MG63 (cell line): ENCODE measurements at regions not wholly inside any gene's neighbourhood (a gene's known extent, or its start where the extent isn't known, plus 50 kb on each side); places are given as distances from the start of the nearest gene placed in this dataset.
"Not testable (repeated sequence)": the region's sequence is repeated elsewhere in the genome, so short reads cannot be mapped to it uniquely, and the experiment has no call there.

ENCODE experiments used
- DNase-seq: peaks from one replicate; pipeline ENCODE4 v3.0.0-alpha.2; 2020
- H3K27me3 ChIP-seq: fragments of 250-450 bp; sonication (Bioruptor Pico); 2 replicates; pipeline ENCODE4 v1.5.1; 2020; ENCODE audit warnings: mild to moderate bottlenecking, moderate library complexity
- H3K36me3 ChIP-seq: fragments of 250-450 bp; sonication (Bioruptor Pico); 2 replicates; pipeline ENCODE4 v1.5.1; 2020; ENCODE audit warnings: mild to moderate bottlenecking, moderate library complexity
- H3K4me3 ChIP-seq: fragments of 250-450 bp; sonication (Bioruptor Pico); 2 replicates; pipeline ENCODE4 v1.5.1; 2020; ENCODE audit warnings: mild to moderate bottlenecking, moderate library complexity
- H3K9me3 ChIP-seq: fragments of 250-450 bp; sonication (Bioruptor Pico); 2 replicates; pipeline ENCODE4 v1.5.1; 2020; ENCODE audit warnings: mild to moderate bottlenecking, moderate library complexity

DNA sequence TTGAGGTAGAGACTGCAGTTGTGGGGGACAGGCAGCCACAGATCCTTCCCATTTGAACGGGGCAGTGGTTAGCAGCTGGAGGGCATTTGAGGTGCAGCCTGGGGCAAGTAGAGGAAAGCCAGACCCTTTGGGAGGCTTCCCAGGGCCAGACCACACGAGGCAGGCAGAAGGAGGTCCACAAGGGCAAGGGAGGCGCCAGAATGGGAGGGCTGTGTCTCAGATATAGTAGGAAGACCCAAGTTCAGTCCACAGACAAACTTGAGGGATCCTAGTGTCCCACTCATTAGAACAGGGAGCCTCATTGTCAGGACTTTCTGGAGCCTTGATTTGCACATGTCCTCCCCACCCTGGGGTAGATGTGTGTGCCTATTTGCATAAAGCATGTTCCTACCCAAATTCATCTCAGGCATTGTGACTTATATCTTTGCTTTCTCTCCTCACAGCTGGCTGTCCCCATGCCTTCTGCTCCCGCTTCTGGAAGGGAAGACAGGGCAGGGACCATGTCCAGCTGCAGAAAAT lies 166.0 kb downstream of the VEGFA start:
- Histone ChIP-seq H3K27me3 (no peaks in the 10 kb centered on the region), H3K4me3 (no peak overlapping the region), H3K36me3 (no peaks in the 10 kb centered on the region), H3K9me3 (no peaks in the 10 kb centered on the region)
- DNase-seq, result no peak

DNA sequence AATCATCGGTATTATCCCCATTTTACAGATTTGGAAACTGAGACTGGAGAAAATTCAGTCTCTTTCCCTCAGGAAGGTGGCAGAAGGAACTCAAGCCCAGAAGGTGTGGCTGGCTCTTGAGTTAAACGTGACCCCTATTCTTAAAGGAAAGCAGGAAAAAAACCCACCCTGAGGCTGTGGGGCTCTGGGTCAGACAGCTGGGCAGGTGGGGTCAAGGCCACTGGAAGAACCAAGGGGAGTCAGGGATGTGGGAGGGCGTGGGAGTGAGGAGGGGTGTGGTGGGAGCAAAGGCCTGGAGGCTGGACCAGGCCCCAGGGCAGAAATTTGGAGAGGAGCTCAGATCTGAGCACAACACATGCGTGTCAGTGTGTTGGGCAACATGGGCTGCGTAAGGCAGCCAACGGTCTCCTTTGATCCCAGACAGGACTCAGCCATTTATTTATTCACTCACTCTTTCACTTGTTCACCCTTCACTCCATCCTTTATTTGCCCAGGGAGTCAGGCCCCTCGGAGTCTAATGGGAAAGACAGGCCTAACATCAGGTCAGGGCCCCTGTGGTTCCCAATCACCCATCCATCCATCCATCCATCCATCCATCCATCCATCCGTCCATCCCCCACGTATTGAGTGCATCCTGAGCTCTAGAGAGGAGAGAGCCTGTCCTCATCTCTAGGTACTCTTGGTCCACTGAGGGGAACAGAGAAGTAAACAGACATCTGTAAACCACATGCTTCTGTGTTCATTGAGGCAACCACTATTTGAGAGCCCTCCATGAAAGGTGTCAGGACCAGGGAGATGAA lies 165.0 kb downstream of the VEGFA start:
- no peak overlapping the region for H3K4me3 ChIP-seq
- H3K9me3 ChIP-seq, result no peaks in the 10 kb centered on the region
- DNase-seq, result no peak

DNA sequence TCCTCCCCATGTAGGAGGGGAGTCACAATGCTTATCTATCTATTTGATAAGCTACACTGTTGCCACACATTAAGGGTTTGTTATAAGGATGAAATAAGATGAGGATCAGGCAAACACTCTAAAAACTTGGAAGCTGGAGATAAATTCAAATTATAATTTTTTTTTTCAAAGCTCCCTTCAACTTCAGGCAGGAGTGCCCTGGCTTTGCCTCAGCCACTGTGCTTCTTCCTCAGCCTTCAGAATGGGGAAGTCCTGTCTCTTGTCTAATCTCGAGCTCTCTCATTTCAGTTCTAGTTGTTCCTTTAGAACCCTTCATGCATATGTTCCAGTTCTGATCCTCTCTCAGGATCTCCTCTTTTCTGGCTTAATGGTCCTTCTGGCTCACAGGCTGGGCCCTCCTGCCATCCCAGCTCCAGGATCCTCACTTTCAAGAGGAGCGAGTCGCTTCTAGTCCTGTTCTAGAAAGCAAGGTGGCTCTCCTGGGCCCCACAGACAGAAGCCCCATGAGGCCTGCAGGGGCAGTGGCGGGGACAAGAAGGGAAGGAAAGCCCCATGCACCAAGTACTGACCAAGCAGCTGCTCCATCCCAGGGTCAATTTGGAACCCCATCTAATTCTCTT lies 164.3 kb downstream of the VEGFA start:
- no peaks in the 10 kb centered on the region for H3K9me3 ChIP-seq
- H3K27me3 ChIP-seq, result no peaks in the 10 kb centered on the region
- H3K36me3 ChIP-seq, result no peaks in the 10 kb centered on the region
- no peak for DNase-seq
- no peak overlapping the region for H3K4me3 ChIP-seq

More for the DNA sequence above, 165.0 kb downstream of the VEGFA start:
- H3K27me3 ChIP-seq, result no peaks in the 10 kb centered on the region
- no peaks in the 10 kb centered on the region for H3K36me3 ChIP-seq

DNA sequence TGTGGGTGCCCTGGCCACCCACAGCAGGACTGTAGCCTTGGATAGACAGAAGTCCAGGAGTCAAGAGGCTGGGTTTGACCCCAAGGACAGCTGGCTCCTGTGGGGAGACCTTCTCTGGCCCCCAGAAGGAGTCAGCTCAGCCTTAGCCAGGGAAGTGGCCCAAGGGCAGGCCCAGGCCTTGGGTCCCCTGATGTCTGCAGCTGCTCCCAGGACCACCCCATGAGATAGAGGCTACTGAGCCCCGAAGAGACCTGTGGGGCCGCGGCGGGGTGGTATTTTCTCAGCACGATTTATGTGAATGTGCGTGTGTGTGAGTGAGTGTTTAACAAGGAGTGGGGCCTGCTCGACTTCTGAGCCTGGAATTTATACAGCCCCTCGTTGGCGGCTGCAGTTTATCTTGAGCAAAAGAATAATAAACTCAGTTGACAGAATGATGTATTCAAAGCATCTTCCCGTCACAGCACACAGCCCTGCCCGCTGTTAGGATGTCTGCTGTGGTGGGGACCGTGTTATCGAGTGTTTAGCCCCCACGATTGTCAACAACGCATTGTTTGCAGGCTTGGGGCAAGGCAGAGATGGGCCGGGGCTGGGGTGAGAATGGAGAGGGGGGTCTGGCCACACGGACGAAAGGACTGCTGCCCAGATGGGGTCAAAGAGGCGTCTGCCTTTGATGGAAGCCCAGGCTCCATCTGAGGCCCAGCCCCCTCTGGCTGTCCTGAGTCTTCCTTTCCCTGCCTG lies 163.3 kb downstream of the VEGFA start:
- DNase-seq, result no peak
- no peak overlapping the region for H3K4me3 ChIP-seq
- H3K27me3 ChIP-seq, result no peaks in the 10 kb centered on the region

GRCh38 chr6:43932259-43933147 lies 162.5 kb downstream of the VEGFA start:
- H3K4me3 ChIP-seq, result no peak overlapping the region

More for the DNA sequence above, 163.3 kb downstream of the VEGFA start:
- no peaks in the 10 kb centered on the region for H3K9me3 ChIP-seq
- H3K36me3 ChIP-seq, result no peaks in the 10 kb centered on the region

GRCh38 chr6:43931201-43931600 lies 161.2 kb downstream of the VEGFA start:
- H3K9me3 ChIP-seq, result no peaks in the 10 kb centered on the region
- no peak for DNase-seq
- no peaks in the 10 kb centered on the region for H3K36me3 ChIP-seq
- H3K27me3 ChIP-seq, result no peaks in the 10 kb centered on the region
- H3K4me3 ChIP-seq, result no peak overlapping the region

More at GRCh38 chr6:43932259-43933147, 162.5 kb downstream of the VEGFA start:
- Histone ChIP-seq H3K27me3 (no peaks in the 10 kb centered on the region), H3K9me3 (no peaks in the 10 kb centered on the region), H3K36me3 (no peaks in the 10 kb centered on the region)
- no peak for DNase-seq

GRCh38 chr6:43930440-43931154 lies 160.6 kb downstream of the VEGFA start:
- Histone ChIP-seq H3K9me3 (no peaks in the 10 kb centered on the region), H3K4me3 (no peak overlapping the region), H3K36me3 (no peaks in the 10 kb centered on the region), H3K27me3 (no peaks in the 10 kb centered on the region)
- no peak for DNase-seq

DNA sequence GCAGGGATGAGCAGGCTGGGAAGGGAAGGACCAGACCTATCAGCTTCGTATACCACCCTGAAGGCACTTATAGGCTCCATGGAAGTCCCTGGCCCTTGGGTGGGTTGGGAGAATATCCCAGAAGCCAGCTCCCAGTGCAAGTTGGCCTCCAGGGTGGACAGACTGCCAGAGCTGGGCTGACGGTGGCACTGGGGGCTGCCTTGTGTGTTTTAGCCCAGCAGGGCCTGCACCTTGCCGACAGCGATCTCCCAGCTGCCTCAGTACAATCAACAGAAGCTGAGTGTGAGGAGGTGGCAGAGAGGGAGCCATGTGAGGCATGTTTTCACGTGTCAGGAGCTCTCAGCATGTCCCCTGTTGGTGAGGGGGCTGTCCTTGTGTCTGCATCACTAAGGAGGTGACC lies 159.5 kb downstream of the VEGFA start:
- no peaks in the 10 kb centered on the region for H3K9me3 ChIP-seq
- no peak for DNase-seq
- no peaks in the 10 kb centered on the region for H3K27me3 ChIP-seq

GRCh38 chr6:43927532-43928210 lies 157.7 kb downstream of the VEGFA start:
- Histone ChIP-seq H3K9me3 (no peaks in the 10 kb centered on the region), H3K27me3 (no peaks in the 10 kb centered on the region), H3K4me3 (no peak overlapping the region), H3K36me3 (no peaks in the 10 kb centered on the region)
- no peak for DNase-seq

More for the DNA sequence above, 159.5 kb downstream of the VEGFA start:
- Histone ChIP-seq H3K36me3 (no peaks in the 10 kb centered on the region), H3K4me3 (no peak overlapping the region)

GRCh38 chr6:43926634-43927531 lies 156.9 kb downstream of the VEGFA start:
- Histone ChIP-seq H3K9me3 (no peaks in the 10 kb centered on the region), H3K27me3 (no peaks in the 10 kb centered on the region), H3K4me3 (no peak overlapping the region), H3K36me3 (no peaks in the 10 kb centered on the region)
- peak; percentile 81 for DNase-seq

- H3K4me3 ChIP-seq, result not testable (repeated sequence)
Observed at GRCh38 chr6:43925636-43926139, 155.7 kb downstream of the VEGFA start.

GRCh38 chr6:43924222-43924702 lies 154.3 kb downstream of the VEGFA start:
- DNase-seq, result peak; percentile 92
- Histone ChIP-seq H3K27me3 (no peaks in the 10 kb centered on the region), H3K4me3 (no peak overlapping the region), H3K9me3 (no peaks in the 10 kb centered on the region), H3K36me3 (no peaks in the 10 kb centered on the region)

More at GRCh38 chr6:43925636-43926139, 155.7 kb downstream of the VEGFA start:
- not testable (repeated sequence) for H3K27me3 ChIP-seq, H3K36me3 ChIP-seq, H3K9me3 ChIP-seq, DNase-seq

GRCh38 chr6:43923376-43924221 lies 153.6 kb downstream of the VEGFA start:
- no peaks in the 10 kb centered on the region for H3K9me3 ChIP-seq
- no peaks in the 10 kb centered on the region for H3K36me3 ChIP-seq
- no peak overlapping the region for H3K4me3 ChIP-seq
- no peaks in the 10 kb centered on the region for H3K27me3 ChIP-seq
- peak; percentile 89 for DNase-seq
